Pancreas (tissue), 10 donors: ENCODE measurements at regions not wholly inside any gene's neighbourhood (a gene's known extent, or its start where the extent isn't known, plus 50 kb on each side); places are given as distances from the start of the nearest gene placed in this dataset.

ENCODE experiments used
- ATAC-seq, 4 donors: fragments of 200-7000 bp; cut with Tn5 transposase; one replicate each; pipeline versions ENCODE4 v1.8.0 to v1.9.1; 2020; ENCODE audit warnings: mild to moderate bottlenecking in 4 of 4, moderate library complexity in 4 of 4
- DNase-seq, 6 donors: peaks; one replicate each; pipeline ENCODE4 v3.0.0-alpha.2; 2020
- FAIRE-seq: peaks from 2 replicates; lab custom pipeline; 2012; peaks lifted over from hg19 to GRCh38; lab: Jason Lieb, UNC
- H3K27ac ChIP-seq, 4 donors: fragments of 200-600 bp; sonication (generic); 1 replicate in 3 of 4; 2 replicates in 1 of 4; pipeline versions ENCODE4 v1.5.0 to v1.8.0; 2020
- H3K27me3 ChIP-seq, 4 donors: fragments of 200-600 bp; one replicate each; pipeline ENCODE4 v1.8.0; 2021
- H3K36me3 ChIP-seq, 3 donors: fragments of 200-600 bp; sonication (generic) in 1 of 3; one replicate each; pipeline versions ENCODE4 v1.5.0 to v1.8.0; 2020 to 2021
- H3K4me1 ChIP-seq, 3 donors: fragments of 200-600 bp; one replicate each; pipeline ENCODE4 v1.8.0; 2021
- H3K4me3 ChIP-seq, 4 donors: fragments of 200-600 bp; sonication (generic) in 2 of 4; one replicate each; pipeline versions ENCODE4 v1.5.0 to v1.8.0; 2020 to 2021
- H3K9me3 ChIP-seq, 4 donors: fragments of 200-600 bp; one replicate each; pipeline ENCODE4 v1.8.0; 2021
- CTCF ChIP-seq, 4 donors: fragments of 200-600 bp; sonication (generic) in 3 of 4; IDR thresholded peaks; one replicate each; pipeline versions ENCODE4 v1.5.0 to v1.8.0; 2021; ENCODE audit warnings: antibody characterized with exemption in 4 of 4
- WGBS, 2 donors: extraction: QIAGEN DNeasy Blood & Tissue Kit; methylation state at CpG; one replicate each; pipeline ENCODE4 v1.1.7; 2013; 5-methylcytosine and 5-hydroxymethylcytosine counted together
- intact Hi-C, 3 donors: fragments of 100-400 bp; cut with DNase I; formaldehyde crosslinking; loops; one replicate each; pipeline versions ENCODE4 v1.11.1 to v1.14.2; 2022
- donor health status: healthy with polysubstance abuse.
- donor health status: DM: no; HTN: no; CAD: no; lungs with moderate emphysema.
- donor health status: DM: no; HTN: no; CAD: no.
- donor health status: control.
- donor health status: control.
- donor health status: Bipolar disorder and iron deficiency.
- donor health status: DM: yes; HTN: yes; CAD: no.
- donor health status: DM: no; HTN: no; CAD: no.
- donor health status: DM: no; HTN: no; CAD: no.
- donor health status: DM: yes; HTN: yes; CAD: no.

DNA sequence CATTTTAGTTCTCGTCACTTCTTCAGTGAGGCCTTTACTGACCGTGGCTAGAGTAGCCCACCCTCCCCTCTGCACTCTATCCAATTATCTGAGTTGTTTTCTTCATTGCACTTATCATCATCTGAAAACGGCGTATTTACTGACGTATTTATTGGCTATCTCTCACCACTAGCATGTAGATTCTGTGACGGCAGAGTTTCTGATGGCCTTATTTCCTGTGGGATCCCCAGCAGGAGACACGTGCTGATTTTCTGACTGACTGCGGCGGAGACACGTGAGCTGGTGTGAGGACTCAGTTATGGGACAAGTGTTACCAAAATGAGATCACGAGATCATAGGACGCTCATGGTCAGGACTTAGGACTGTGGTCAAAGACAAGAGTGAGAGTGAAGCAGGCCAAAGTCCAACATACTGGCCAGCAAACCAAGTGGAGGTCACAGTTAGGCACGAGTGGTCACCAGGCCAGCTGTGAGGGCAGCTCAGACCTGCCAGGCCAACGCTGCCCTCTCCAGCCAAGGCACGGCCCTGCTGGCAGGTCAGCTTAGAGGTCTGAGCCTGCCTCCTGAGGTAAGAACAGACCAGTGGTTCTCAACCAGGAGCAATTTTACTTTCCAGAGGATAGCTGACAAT is 50.6 kb upstream of the BNIP2 start:
- Histone ChIP-seq H3K4me1 (no peaks in the 10 kb centered on the region), H3K9me3 (no peaks in the 10 kb centered on the region), H3K36me3 (no peaks in the 10 kb centered on the region), H3K27ac (no peak overlapping the region), H3K4me3 (no peak overlapping the region), H3K27me3 (peaks cover 0 to 4% (median 0%) of the 10 kb centered on the region in 4 donors)
- intact Hi-C loops, result no loop called here
- no peak for TF ChIP-seq CTCF (IDR thresholded peaks at IDR 0.05)
- ATAC-seq (no peak), FAIRE-seq (no peak), DNase-seq (no peak)
- WGBS, 2 donors, result 71 to 77% methylated on average over 15 of the region's 15 CpGs
